ENCODE measurements at regions not wholly inside any gene's neighbourhood (a gene's known extent, or its start where the extent isn't known, plus 50 kb on each side); places are given as distances from the start of the nearest gene placed in this dataset.

DNA sequence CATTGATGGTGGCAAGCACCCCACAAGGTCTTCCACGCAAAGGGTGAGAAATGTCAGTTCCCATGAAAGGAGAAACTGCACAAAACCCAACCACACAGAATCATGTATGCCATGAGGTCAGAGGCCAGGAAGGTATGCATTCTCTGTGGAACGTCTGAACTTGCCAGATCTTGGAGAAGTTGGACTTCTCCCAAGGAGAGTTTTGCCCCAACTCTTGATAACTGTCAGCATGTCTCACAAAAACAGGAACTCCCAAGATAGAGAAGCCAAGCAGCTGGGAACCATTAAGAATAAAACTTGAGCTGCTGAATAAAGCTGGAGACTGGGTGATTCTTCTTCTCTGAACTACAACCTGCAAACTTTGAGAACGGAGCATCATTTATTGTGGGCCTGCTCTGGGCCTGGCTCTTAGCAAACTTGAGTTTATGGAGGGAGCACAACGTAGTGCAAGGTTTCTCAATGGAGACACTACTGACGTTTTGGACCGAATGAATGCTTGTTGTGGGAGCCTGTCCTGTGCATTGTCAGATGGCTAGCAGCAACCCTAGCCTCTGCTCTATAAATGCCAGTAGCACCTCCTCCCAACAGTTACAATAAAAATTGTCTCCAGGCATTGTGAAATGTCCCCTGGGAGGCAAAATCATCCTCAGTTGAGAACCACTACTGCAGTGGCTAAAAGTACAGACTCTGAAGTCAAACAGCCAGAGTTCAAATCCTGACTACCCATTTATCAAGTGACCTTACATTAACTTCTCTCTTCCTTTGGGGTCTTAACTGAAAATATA is 193.5 kb downstream of the ACTL7B start:
- TF ChIP-seq, protein P1, sequence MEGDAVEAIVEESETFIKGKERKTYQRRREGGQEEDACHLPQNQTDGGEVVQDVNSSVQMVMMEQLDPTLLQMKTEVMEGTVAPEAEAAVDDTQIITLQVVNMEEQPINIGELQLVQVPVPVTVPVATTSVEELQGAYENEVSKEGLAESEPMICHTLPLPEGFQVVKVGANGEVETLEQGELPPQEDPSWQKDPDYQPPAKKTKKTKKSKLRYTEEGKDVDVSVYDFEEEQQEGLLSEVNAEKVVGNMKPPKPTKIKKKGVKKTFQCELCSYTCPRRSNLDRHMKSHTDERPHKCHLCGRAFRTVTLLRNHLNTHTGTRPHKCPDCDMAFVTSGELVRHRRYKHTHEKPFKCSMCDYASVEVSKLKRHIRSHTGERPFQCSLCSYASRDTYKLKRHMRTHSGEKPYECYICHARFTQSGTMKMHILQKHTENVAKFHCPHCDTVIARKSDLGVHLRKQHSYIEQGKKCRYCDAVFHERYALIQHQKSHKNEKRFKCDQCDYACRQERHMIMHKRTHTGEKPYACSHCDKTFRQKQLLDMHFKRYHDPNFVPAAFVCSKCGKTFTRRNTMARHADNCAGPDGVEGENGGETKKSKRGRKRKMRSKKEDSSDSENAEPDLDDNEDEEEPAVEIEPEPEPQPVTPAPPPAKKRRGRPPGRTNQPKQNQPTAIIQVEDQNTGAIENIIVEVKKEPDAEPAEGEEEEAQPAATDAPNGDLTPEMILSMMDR (IDR thresholded peaks at IDR 0.05; ENCODE audit: low read length), result no peak
- no peak for TF ChIP-seq EZH2 (IDR thresholded peaks at IDR 0.05; ENCODE audit: borderline replicate concordance, low read length)

Measured in OCI-LY1 (cell line).